ENCODE measurements at regions not wholly inside any gene's neighbourhood (a gene's known extent, or its start where the extent isn't known, plus 50 kb on each side); places are given as distances from the start of the nearest gene placed in this dataset.

DNA sequence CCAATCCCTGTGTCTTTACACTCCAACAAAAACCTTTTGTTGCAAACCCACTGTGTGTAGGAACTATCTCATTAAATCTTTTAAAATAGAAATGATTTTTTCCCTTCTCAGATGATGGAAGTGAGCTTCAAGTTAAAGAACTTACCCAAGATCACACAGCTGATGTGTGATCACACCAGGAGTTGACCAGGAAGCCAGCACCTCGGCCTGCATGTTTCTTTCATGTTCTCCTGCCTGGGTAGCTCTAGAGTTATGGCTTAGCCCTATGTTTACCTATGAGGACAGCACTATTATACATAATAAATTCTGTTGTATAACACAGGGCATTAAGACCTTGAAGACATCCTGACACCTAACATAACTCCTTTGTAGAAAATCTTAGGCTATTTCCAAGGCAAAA lies 132.1 kb upstream of the KLHL25 start:
- TF ChIP-seq, protein P1, sequence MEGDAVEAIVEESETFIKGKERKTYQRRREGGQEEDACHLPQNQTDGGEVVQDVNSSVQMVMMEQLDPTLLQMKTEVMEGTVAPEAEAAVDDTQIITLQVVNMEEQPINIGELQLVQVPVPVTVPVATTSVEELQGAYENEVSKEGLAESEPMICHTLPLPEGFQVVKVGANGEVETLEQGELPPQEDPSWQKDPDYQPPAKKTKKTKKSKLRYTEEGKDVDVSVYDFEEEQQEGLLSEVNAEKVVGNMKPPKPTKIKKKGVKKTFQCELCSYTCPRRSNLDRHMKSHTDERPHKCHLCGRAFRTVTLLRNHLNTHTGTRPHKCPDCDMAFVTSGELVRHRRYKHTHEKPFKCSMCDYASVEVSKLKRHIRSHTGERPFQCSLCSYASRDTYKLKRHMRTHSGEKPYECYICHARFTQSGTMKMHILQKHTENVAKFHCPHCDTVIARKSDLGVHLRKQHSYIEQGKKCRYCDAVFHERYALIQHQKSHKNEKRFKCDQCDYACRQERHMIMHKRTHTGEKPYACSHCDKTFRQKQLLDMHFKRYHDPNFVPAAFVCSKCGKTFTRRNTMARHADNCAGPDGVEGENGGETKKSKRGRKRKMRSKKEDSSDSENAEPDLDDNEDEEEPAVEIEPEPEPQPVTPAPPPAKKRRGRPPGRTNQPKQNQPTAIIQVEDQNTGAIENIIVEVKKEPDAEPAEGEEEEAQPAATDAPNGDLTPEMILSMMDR (IDR thresholded peaks at IDR 0.05; ENCODE audit: low read depth, low read length, poor library complexity, severe bottlenecking) = no peak
- TF ChIP-seq EZH2phosphoT487 (IDR thresholded peaks at IDR 0.05; ENCODE audit: borderline replicate concordance, low read length) = no peak
